ENCODE measurements at regions not wholly inside any gene's neighbourhood (a gene's known extent, or its start where the extent isn't known, plus 50 kb on each side); places are given as distances from the start of the nearest gene placed in this dataset.

DNA sequence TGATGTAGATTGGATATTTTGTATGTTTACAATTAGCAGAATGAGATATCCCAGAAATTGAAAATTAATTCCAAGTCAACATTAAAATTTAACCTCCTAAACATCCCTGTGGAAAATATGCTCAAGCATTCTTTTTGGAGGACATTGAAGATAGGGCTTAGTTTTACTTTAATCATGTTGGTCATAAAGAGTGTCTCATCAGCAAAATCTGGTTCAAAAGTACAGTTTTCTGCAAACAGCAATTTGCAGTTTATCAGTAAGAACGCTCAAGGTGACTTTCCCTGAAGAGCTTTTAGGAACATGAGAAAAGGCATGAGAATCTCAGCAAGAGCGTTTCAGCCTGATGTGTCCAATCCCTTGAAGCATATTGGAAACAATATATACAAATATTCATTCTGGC, 889.8 kb downstream of the CENPC start:
- no peak for DNase-seq (ENCODE audit: low read depth, low spot score)
- ChIA-PET CTCF (no interaction called here), POLR2A (no interaction called here)
- Histone ChIP-seq H3K4me3 (ENCODE audit: low read depth, low read length) (no peak overlapping the region), H3K27ac (ENCODE audit: low read depth, low read length) (no peak overlapping the region), H3K27me3 (ENCODE audit: control insufficient read depth, insufficient read depth, low read length) (no peaks in the 10 kb centered on the region), H3K9me3 (ENCODE audit: control insufficient read depth, insufficient read depth, low read length) (peaks cover 21% of the 10 kb centered on the region)
- TF ChIP-seq, protein P1, sequence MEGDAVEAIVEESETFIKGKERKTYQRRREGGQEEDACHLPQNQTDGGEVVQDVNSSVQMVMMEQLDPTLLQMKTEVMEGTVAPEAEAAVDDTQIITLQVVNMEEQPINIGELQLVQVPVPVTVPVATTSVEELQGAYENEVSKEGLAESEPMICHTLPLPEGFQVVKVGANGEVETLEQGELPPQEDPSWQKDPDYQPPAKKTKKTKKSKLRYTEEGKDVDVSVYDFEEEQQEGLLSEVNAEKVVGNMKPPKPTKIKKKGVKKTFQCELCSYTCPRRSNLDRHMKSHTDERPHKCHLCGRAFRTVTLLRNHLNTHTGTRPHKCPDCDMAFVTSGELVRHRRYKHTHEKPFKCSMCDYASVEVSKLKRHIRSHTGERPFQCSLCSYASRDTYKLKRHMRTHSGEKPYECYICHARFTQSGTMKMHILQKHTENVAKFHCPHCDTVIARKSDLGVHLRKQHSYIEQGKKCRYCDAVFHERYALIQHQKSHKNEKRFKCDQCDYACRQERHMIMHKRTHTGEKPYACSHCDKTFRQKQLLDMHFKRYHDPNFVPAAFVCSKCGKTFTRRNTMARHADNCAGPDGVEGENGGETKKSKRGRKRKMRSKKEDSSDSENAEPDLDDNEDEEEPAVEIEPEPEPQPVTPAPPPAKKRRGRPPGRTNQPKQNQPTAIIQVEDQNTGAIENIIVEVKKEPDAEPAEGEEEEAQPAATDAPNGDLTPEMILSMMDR (IDR thresholded peaks at IDR 0.05; ENCODE audit: low read depth, low read length) = no peak

DNA sequence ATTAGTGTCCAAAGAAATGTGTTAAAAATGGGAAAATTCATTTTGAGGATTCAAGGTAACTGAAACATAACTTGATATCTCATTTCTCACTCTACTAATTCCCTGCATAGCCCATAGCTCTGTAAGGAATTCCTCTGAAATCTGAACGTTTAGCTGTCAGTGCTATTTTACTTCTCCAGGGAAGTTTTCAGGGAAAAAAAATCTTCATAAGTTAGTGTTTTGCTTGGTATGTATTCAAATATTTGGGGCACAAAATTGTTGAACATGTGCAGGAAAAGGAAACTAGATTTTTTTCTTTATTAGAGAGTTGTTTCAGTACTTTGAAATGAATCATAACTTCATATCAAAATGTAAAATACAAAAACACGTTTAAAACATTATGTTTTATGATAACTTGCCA, 891.4 kb downstream of the CENPC start:
- ChIA-PET CTCF (no interaction called here), POLR2A (no interaction called here)
- H3K9me3 ChIP-seq (ENCODE audit: control insufficient read depth, insufficient read depth, low read length) = peaks cover 21% of the 10 kb centered on the region
- DNase-seq (ENCODE audit: low read depth, low spot score) = no peak
- H3K4me3 ChIP-seq (ENCODE audit: low read depth, low read length) = no peak overlapping the region
- H3K27ac ChIP-seq (ENCODE audit: low read depth, low read length) = no peak overlapping the region
- no peaks in the 10 kb centered on the region for H3K27me3 ChIP-seq (ENCODE audit: control insufficient read depth, insufficient read depth, low read length)
- TF ChIP-seq, protein P1 (IDR thresholded peaks at IDR 0.05; ENCODE audit: low read depth, low read length) = no peak

DNA sequence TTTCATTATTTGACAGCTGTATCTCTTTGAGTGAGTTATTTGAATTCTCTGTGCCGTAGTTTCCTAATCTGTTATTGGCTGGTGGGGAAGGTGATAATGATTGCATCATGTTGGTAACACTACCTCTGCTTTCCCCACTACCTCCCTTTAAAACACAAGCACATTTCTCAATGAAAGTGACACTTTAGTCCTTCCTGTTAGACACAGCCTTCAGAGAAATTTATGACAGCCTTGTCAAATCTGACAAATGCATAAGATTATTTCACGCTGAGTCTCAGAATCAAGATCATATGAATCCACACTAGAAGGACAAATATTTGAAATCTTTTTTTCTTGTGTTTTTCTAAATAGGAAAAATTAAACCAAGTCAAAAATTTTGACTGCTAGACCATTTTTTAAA, 896.1 kb downstream of the CENPC start:
- Histone ChIP-seq H3K27ac (ENCODE audit: low read depth, low read length) (no peak overlapping the region), H3K9me3 (ENCODE audit: control insufficient read depth, insufficient read depth, low read length) (peaks cover 7% of the 10 kb centered on the region), H3K27me3 (ENCODE audit: control insufficient read depth, insufficient read depth, low read length) (no peaks in the 10 kb centered on the region), H3K4me3 (ENCODE audit: low read depth, low read length) (no peak overlapping the region)
- no peak for DNase-seq (ENCODE audit: low read depth, low spot score)
- TF ChIP-seq, protein P1 (IDR thresholded peaks at IDR 0.05; ENCODE audit: low read depth, low read length) = no peak
- POLR2A ChIA-PET = no interaction called here
- CTCF ChIA-PET = no interaction called here

DNA sequence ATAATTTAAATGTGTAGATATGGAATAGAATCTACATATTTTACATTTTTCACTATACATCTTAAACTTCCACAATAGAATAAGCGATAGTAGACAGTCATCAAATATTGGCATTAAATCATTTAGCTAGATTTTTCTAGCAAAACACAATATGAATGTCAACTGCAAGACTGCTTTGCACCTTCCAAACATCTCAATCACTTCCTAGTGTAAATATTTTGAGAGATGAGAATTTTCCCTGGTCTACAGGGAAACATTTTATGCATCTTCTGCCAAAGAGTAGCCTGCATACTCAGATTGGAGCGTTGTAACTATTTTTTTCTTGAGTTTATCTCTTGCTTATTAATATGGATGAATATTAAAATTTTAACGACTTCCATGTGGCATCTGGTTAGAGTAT, 897.4 kb downstream of the CENPC start:
- TF ChIP-seq, protein P1 (IDR thresholded peaks at IDR 0.05; ENCODE audit: low read depth, low read length) = no peak

DNA sequence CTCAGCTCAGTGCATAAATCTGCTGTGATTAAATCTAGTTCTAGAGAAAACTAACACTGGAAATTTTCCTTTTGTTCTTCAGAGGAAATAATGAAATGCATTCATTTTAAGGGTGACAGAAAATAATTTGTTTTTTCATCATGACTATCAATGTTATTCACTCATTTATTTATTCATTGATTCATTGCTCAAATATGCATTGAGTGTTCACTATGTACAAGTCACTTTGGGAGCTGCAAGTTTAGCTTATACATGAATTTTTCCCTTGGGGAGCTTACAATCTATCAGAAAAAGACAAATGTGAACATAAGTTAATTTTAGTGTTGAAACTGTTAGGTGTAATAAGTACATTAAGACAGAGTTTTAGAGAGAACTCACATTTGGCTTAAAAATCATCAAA, 897.8 kb downstream of the CENPC start:
- DNase-seq (ENCODE audit: low read depth, low spot score) = no peak
- peaks cover 3% of the 10 kb centered on the region for H3K9me3 ChIP-seq (ENCODE audit: control insufficient read depth, insufficient read depth, low read length)
- H3K4me3 ChIP-seq (ENCODE audit: low read depth, low read length) = no peak overlapping the region
- no peaks in the 10 kb centered on the region for H3K27me3 ChIP-seq (ENCODE audit: control insufficient read depth, insufficient read depth, low read length)
- no peak overlapping the region for H3K27ac ChIP-seq (ENCODE audit: low read depth, low read length)
- ChIA-PET POLR2A (no interaction called here), CTCF (no interaction called here)
- TF ChIP-seq, protein P1 (IDR thresholded peaks at IDR 0.05; ENCODE audit: low read depth, low read length) = no peak

More for the DNA sequence above, 897.4 kb downstream of the CENPC start:
- Histone ChIP-seq H3K27ac (ENCODE audit: low read depth, low read length) (no peak overlapping the region), H3K9me3 (ENCODE audit: control insufficient read depth, insufficient read depth, low read length) (peaks cover 5% of the 10 kb centered on the region), H3K4me3 (ENCODE audit: low read depth, low read length) (no peak overlapping the region), H3K27me3 (ENCODE audit: control insufficient read depth, insufficient read depth, low read length) (no peaks in the 10 kb centered on the region)
- ChIA-PET CTCF (no interaction called here), POLR2A (no interaction called here)
- DNase-seq (ENCODE audit: low read depth, low spot score) = no peak

All from AG04450 (cell line).